Brain microvascular endothelial cell (primary cell): ENCODE measurements at regions not wholly inside any gene's neighbourhood (a gene's known extent, or its start where the extent isn't known, plus 50 kb on each side); places are given as distances from the start of the nearest gene placed in this dataset.

ENCODE experiments used
- DNase-seq: peaks from one replicate; pipeline ENCODE4 v3.0.0-alpha.2; 2020
- H3K27ac ChIP-seq: fragments of 250-450 bp; sonication (Bioruptor Pico); 2 replicates; pipeline ENCODE4 v1.5.1; 2020; ENCODE audit warnings: mild to moderate bottlenecking, moderate library complexity
- H3K27me3 ChIP-seq: fragments of 250-450 bp; sonication (Bioruptor Pico); replicated peaks from 2 replicates; pipeline ENCODE4 v1.5.1; 2020; ENCODE audit warnings: mild to moderate bottlenecking
- H3K36me3 ChIP-seq: fragments of 250-450 bp; sonication (Bioruptor Pico); replicated peaks from 2 replicates; pipeline ENCODE4 v1.5.1; 2020; ENCODE audit warnings: mild to moderate bottlenecking
- H3K4me3 ChIP-seq: 2 replicates; pipeline ENCODE4 v1.5.1; 2011; ENCODE audit warnings: low read depth, mild to moderate bottlenecking, control low read depth, low read length, moderate library complexity
- in situ Hi-C: cut with HindIII; loops from 2 replicates; pipeline ENCODE4 v1.10.0; 2017; ENCODE audit warnings: low sequenced_read_pairs, low pct_ligation_motif_present
- TF ChIP-seq, protein P1 (sequence below): IDR thresholded peaks from 2 replicates; pipeline ENCODE4 v1.5.1; 2011; ENCODE audit warnings: low read depth, mild to moderate bottlenecking, moderate library complexity, low read length, control low read depth, inconsistent platforms; ENCODE audit errors: missing control alignments

GRCh38 chr4:142917678-142918077 is 71.6 kb upstream of the INPP4B start:
- H3K36me3 ChIP-seq: no peaks in the 10 kb centered on the region
- no peak overlapping the region for H3K4me3 ChIP-seq
- TF ChIP-seq, protein P1, sequence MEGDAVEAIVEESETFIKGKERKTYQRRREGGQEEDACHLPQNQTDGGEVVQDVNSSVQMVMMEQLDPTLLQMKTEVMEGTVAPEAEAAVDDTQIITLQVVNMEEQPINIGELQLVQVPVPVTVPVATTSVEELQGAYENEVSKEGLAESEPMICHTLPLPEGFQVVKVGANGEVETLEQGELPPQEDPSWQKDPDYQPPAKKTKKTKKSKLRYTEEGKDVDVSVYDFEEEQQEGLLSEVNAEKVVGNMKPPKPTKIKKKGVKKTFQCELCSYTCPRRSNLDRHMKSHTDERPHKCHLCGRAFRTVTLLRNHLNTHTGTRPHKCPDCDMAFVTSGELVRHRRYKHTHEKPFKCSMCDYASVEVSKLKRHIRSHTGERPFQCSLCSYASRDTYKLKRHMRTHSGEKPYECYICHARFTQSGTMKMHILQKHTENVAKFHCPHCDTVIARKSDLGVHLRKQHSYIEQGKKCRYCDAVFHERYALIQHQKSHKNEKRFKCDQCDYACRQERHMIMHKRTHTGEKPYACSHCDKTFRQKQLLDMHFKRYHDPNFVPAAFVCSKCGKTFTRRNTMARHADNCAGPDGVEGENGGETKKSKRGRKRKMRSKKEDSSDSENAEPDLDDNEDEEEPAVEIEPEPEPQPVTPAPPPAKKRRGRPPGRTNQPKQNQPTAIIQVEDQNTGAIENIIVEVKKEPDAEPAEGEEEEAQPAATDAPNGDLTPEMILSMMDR: no peak
- H3K27ac ChIP-seq: no peak overlapping the region
- DNase-seq: no peak
- no peaks in the 10 kb centered on the region for H3K27me3 ChIP-seq
- in situ Hi-C loops: no loop called here

- Histone ChIP-seq H3K27ac (no peak overlapping the region), H3K27me3 (no peaks in the 10 kb centered on the region), H3K36me3 (no peaks in the 10 kb centered on the region), H3K4me3 (no peak overlapping the region)
- TF ChIP-seq, protein P1: no peak
- no peak for DNase-seq
- in situ Hi-C loops: no loop called here
These were observed 76.6 kb upstream of the INPP4B start for GRCh38 chr4:142922720-142923119.

GRCh38 chr4:142923619-142924018 is 77.5 kb upstream of the INPP4B start:
- Histone ChIP-seq H3K4me3 (no peak overlapping the region), H3K27me3 (no peaks in the 10 kb centered on the region), H3K36me3 (no peaks in the 10 kb centered on the region), H3K27ac (no peak overlapping the region)
- TF ChIP-seq, protein P1: no peak
- in situ Hi-C loops: no loop called here
- no peak for DNase-seq

DNA sequence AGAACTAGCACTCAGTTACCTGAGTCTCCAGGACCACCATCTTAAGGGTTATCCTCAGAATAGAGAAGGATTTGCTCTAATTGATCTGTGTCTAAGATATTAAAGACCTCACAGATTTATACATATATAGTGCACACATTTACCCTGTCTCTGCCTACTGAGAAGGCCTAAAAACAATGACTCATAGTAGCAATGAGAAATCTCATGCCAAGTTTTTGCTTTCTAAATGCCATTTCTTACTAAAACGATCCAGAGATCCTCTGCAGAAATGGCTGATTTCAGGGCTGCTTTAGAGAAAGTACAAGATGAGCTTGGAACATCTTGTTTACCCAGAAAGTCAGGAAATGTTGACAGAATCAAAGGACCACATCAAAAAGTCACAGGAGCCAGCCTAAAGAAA is 79.1 kb upstream of the INPP4B start:
- TF ChIP-seq, protein P1: no peak
- Histone ChIP-seq H3K27ac (no peak overlapping the region), H3K27me3 (no peaks in the 10 kb centered on the region), H3K4me3 (no peak overlapping the region), H3K36me3 (no peaks in the 10 kb centered on the region)
- no peak for DNase-seq
- in situ Hi-C loops: no loop called here

DNA sequence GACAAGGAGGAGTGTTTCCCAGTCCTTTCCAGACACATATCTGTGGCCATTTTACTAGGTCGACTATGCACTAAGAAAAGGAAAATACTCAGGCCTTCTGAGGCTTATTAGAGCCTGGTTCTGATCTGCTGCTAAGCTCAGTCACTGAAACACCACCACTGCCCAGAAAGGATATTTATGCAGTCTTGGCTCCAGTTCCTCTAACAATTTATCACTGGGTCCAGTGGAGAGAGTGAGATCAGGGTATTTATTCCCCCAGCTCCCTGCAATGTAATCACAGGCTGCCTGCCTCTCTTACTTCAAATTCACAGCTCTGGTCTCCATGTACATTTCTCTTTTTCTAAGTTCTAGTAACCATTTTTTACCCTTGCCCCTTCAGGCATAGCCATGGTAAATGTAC is 81.6 kb upstream of the INPP4B start:
- Histone ChIP-seq H3K36me3 (no peaks in the 10 kb centered on the region), H3K27ac (no peak overlapping the region), H3K4me3 (no peak overlapping the region), H3K27me3 (no peaks in the 10 kb centered on the region)
- TF ChIP-seq, protein P1: no peak
- in situ Hi-C loops: no loop called here
- DNase-seq: no peak

DNA sequence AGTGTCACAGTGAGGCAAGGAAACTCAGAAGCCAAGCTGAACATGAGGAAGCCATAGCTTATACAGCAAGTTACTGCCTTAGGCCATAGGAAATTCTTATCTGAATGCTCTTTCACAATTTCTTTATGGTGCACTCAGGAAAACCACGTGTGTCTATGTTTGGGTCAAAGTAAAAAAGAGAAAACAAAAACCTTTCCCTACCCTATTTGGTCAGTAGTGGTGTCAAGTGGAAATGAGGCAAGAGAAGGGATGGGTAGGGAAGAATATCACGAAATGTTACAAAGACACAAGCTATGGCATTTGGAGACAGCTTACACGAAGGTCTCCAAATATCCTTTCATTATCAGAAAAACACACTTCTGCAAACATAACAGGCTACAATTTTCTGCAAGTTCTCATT is 83.4 kb upstream of the INPP4B start:
- in situ Hi-C loops: no loop called here
- Histone ChIP-seq H3K27ac (no peak overlapping the region), H3K36me3 (no peaks in the 10 kb centered on the region), H3K4me3 (no peak overlapping the region), H3K27me3 (no peaks in the 10 kb centered on the region)
- TF ChIP-seq, protein P1: no peak
- DNase-seq: no peak
